Testis (tissue), 2 donors: ENCODE measurements at regions not wholly inside any gene's neighbourhood (a gene's known extent, or its start where the extent isn't known, plus 50 kb on each side); places are given as distances from the start of the nearest gene placed in this dataset.

ENCODE experiments used
- DNase-seq: peaks from one replicate; pipeline ENCODE4 v3.0.0-alpha.2; 2019
- H3K27ac ChIP-seq, 2 donors: fragments of 200-600 bp; sonication (generic); one replicate each; pipeline ENCODE4 v1.5.1; 2019
- H3K27me3 ChIP-seq: fragments of 200-600 bp; sonication (generic); one replicate; pipeline ENCODE4 v1.5.1; 2019
- H3K36me3 ChIP-seq: fragments of 200-600 bp; sonication (generic); one replicate; pipeline ENCODE4 v1.5.1; 2017; ENCODE audit warnings: low read depth; ENCODE audit errors: missing control alignments
- H3K4me1 ChIP-seq: fragments of 200-600 bp; sonication (generic); one replicate; pipeline ENCODE4 v1.5.1; 2019
- H3K4me3 ChIP-seq, 2 donors: fragments of 200-600 bp; sonication (generic); one replicate each; pipeline ENCODE4 v1.5.1; 2017 to 2019
- H3K9me3 ChIP-seq: fragments of 200-600 bp; sonication (generic); one replicate; pipeline ENCODE4 v1.5.1; 2017
- POLR2A ChIP-seq: fragments of 450-650 bp; IDR thresholded peaks from one replicate; pipeline ENCODE4 v1.6.1; 2017; ENCODE audit warnings: antibody characterized with exemption, mild to moderate bottlenecking, moderate library complexity
- WGBS, 2 donors: methylation state at CpG; one replicate each; pipeline ENCODE4 v1.1.5; 2018; 5-methylcytosine and 5-hydroxymethylcytosine counted together
- intact Hi-C: fragments of 100-400 bp; cut with DNase I; formaldehyde crosslinking; loops from one replicate; pipeline ENCODE4 v1.15.1; 2023; ENCODE audit warnings: low total_unique reads
- TF ChIP-seq, protein P1 (sequence below), 3 experiments: fragments of 450-650 bp in 2 of 3; fragments of 200-600 bp in 1 of 3; sonication (generic) in 1 of 3; IDR thresholded peaks; one replicate each; pipeline ENCODE4 v1.5.1; 2016 to 2019; ENCODE audit warnings: antibody characterized with exemption in 3 of 3, mild to moderate bottlenecking in 2 of 3, moderate library complexity in 1 of 3

DNA sequence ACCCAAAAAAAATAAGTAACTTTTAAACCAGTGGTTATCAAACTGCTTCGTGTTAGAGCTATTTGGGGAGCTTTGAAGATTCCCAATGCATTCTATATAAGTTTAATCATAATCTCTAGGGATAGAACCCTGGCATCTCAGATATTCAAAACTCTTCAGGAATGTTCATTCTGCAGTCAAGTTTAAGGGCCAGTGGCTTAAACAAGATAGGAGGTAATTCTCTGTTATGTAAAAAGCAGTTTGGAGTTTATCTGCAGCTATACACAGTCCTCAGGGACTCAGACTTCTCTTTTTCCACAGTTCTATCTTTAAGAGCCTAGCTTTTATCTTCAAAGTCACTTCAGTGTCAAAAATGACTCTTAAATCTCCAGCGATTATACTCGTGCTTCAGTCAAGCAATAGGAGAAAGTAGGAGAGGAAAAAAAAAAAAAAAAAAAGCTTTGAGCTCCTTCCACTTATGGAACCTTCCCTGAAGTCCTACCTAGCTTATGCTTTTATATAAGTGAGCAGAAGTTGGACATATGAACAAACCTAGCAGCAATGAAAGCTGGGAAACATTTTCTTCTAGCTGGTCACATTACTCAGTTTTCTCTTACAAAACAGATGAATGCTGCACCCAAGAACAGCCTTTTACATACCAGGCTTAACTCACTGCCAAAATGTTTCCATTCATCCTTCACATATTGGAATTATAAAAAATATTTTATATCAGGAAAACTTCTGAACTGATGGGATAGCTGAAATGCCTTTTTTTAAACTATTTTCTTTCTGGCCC is 302.8 kb downstream of the FSCB start:
- no peaks in the 10 kb centered on the region for H3K9me3 ChIP-seq
- no peaks in the 10 kb centered on the region for H3K4me1 ChIP-seq
- DNase-seq = no peak
- no peaks in the 10 kb centered on the region for H3K27me3 ChIP-seq
- H3K4me3 ChIP-seq = no peak overlapping the region
- intact Hi-C loops = no loop called here
- H3K27ac ChIP-seq = no peak overlapping the region
- no peak for TF ChIP-seq POLR2A
- TF ChIP-seq, protein P1, sequence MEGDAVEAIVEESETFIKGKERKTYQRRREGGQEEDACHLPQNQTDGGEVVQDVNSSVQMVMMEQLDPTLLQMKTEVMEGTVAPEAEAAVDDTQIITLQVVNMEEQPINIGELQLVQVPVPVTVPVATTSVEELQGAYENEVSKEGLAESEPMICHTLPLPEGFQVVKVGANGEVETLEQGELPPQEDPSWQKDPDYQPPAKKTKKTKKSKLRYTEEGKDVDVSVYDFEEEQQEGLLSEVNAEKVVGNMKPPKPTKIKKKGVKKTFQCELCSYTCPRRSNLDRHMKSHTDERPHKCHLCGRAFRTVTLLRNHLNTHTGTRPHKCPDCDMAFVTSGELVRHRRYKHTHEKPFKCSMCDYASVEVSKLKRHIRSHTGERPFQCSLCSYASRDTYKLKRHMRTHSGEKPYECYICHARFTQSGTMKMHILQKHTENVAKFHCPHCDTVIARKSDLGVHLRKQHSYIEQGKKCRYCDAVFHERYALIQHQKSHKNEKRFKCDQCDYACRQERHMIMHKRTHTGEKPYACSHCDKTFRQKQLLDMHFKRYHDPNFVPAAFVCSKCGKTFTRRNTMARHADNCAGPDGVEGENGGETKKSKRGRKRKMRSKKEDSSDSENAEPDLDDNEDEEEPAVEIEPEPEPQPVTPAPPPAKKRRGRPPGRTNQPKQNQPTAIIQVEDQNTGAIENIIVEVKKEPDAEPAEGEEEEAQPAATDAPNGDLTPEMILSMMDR (IDR thresholded peaks at IDR 0.05) = no peak
- WGBS, 2 donors = 25 to 26% methylated on average over 3 of the region's 3 CpGs
- H3K36me3 ChIP-seq = no peaks in the 10 kb centered on the region

DNA sequence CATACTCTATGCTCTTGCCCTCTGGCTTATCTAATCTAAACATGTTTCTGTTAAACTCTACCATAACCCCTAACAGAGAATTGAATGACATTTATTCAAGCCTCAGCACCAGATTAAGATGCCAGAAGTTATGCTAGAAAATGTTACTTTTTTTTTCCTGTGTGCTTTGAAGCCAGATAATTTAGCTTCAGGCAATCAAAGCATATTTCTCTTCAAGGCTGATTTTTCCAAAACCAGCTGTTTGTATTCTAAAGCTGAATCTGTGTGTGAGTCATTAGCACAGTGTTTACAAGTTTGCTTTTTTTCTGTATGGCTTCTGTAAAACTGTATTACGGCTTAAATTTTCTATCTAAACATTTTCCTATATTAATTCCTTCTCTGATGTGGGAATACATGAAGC is 326.1 kb downstream of the FSCB start:
- WGBS, 2 donors = 41 to 48% methylated on average over 1 of the region's 1 CpG
- Histone ChIP-seq H3K4me1 (no peaks in the 10 kb centered on the region), H3K4me3 (no peak overlapping the region), H3K9me3 (no peaks in the 10 kb centered on the region), H3K27me3 (no peaks in the 10 kb centered on the region), H3K36me3 (no peaks in the 10 kb centered on the region), H3K27ac (no peak overlapping the region)
- TF ChIP-seq POLR2A = no peak
- TF ChIP-seq, protein P1 (IDR thresholded peaks at IDR 0.05) = no peak
- no peak for DNase-seq
- intact Hi-C loops = no loop called here

DNA sequence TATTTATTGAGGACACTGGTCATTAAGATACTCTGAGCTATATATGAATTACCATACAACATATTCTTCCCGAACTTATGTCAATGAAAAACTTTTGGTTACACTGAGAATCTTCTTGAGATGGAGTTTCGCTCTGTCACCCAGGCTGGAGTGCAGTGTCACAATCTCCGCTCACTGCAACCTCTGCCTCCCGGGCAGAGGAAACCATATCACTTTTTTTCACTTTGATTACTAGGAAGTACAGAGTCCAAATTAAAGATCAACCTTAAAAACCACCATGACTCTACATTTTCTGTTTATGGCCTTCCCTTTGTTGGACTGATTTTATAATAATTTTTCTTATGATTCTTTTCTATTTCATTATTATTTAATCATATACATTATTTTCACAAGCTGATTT is 336.5 kb downstream of the FSCB start:
- WGBS, 2 donors = 77 to 91% methylated on average over 4 of the region's 4 CpGs

DNA sequence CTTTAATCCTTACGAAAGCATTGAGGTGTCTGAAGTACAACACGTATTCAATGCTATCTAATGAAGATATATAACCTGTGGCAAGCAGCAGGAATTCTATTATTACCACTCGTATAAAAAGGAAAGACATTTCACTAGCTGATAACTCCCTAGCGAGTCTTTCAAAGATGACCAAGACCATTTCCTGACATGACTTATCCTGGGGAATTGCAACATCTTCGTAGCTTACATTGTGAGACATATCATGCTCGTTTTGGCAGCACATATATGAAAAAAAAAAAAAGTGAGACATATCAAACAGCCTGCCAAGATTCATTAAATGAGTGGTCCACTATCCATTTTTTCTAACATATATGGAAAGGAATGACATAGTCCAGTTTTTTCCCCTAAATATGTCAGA is 337.0 kb downstream of the FSCB start:
- Histone ChIP-seq H3K27ac (no peak overlapping the region), H3K27me3 (no peaks in the 10 kb centered on the region), H3K36me3 (no peaks in the 10 kb centered on the region), H3K4me1 (no peaks in the 10 kb centered on the region), H3K9me3 (no peaks in the 10 kb centered on the region), H3K4me3 (no peak overlapping the region)
- intact Hi-C loops = no loop called here
- WGBS, 2 donors = 66 to 69% methylated on average over 6 of the region's 6 CpGs
- DNase-seq = no peak
- TF ChIP-seq POLR2A = no peak
- TF ChIP-seq, protein P1 (IDR thresholded peaks at IDR 0.05) = no peak

More for the DNA sequence above, 336.5 kb downstream of the FSCB start:
- no peak overlapping the region for H3K4me3 ChIP-seq
- H3K27me3 ChIP-seq = no peaks in the 10 kb centered on the region
- no peaks in the 10 kb centered on the region for H3K9me3 ChIP-seq
- intact Hi-C loops = no loop called here
- H3K36me3 ChIP-seq = no peaks in the 10 kb centered on the region
- no peak overlapping the region for H3K27ac ChIP-seq
- DNase-seq = no peak
- H3K4me1 ChIP-seq = no peaks in the 10 kb centered on the region
- TF ChIP-seq, protein P1 (IDR thresholded peaks at IDR 0.05) = no peak
- no peak for TF ChIP-seq POLR2A

DNA sequence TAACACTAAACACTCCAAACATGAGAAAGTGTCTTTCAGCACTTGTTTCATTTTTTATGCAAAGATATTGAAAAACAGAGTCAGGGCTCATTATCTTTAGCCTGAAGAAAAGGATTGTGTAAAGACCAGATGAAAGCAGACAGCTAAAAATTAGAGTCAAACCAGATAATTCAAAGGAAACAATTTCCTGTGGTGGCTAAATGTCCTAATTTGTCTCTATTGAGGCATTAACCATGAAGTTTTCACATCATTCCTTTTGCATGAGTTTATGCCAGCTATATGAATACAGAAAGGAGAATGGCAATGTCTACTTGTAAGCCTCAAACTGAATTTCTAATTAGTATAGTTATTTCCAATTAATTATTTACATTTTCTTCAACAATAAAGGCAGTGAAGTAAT is 338.5 kb downstream of the FSCB start:
- H3K27me3 ChIP-seq = no peaks in the 10 kb centered on the region
- no peak overlapping the region for H3K4me3 ChIP-seq
- intact Hi-C loops = no loop called here
- no peak overlapping the region for H3K27ac ChIP-seq
- H3K9me3 ChIP-seq = no peaks in the 10 kb centered on the region
- TF ChIP-seq, protein P1 (IDR thresholded peaks at IDR 0.05) = no peak
- TF ChIP-seq POLR2A = no peak
- no peaks in the 10 kb centered on the region for H3K36me3 ChIP-seq
- no peaks in the 10 kb centered on the region for H3K4me1 ChIP-seq
- DNase-seq = no peak
